Erythroblast (primary cell): ENCODE measurements at regions not wholly inside any gene's neighbourhood (a gene's known extent, or its start where the extent isn't known, plus 50 kb on each side); places are given as distances from the start of the nearest gene placed in this dataset.

Experiments used
- GATA1 ChIP-seq: IDR thresholded peaks from 2 replicates; pipeline ENCODE4 v1.6.1; 2011; ENCODE audit warnings: low read depth, mild to moderate bottlenecking, control low read depth, low read length, moderate library complexity
- POLR2A ChIP-seq: IDR thresholded peaks from 2 replicates; pipeline ENCODE4 v1.6.1; 2011; ENCODE audit warnings: mild to moderate bottlenecking, low read length

GRCh38 chr13:79668201-79668752 lies 187.3 kb downstream of the NDFIP2 start:
- TF ChIP-seq POLR2A (no peak), GATA1 (no peak)
